Type B pancreatic cell (in vitro differentiated cells): ENCODE measurements at regions not wholly inside any gene's neighbourhood (a gene's known extent, or its start where the extent isn't known, plus 50 kb on each side); places are given as distances from the start of the nearest gene placed in this dataset.
"Not testable (repeated sequence)": the region's sequence is repeated elsewhere in the genome, so short reads cannot be mapped to it uniquely, and the experiment has no call there.

Experiments used
- DNase-seq: peaks from one replicate; pipeline ENCODE4 v3.0.0; 2021; ENCODE audit warnings: mixed read lengths; ENCODE audit not compliant: unreplicated experiment; ENCODE audit errors: extremely low spot score
- H3K27ac Mint-ChIP-seq: 2 replicates; pipeline ENCODE4 v1.8.0; 2021; ENCODE audit warnings: mild to moderate bottlenecking, mixed read lengths
- H3K27me3 Mint-ChIP-seq: 2 replicates; pipeline ENCODE4 v1.8.0; 2021; ENCODE audit warnings: mixed read lengths
- H3K36me3 Mint-ChIP-seq: 2 replicates; pipeline ENCODE4 v1.8.0; 2021; ENCODE audit warnings: mixed read lengths
- H3K4me1 Mint-ChIP-seq: one replicate; pipeline ENCODE4 v1.8.0; 2021; ENCODE audit warnings: mixed read lengths; ENCODE audit not compliant: unreplicated experiment
- H3K4me3 Mint-ChIP-seq: 2 replicates; pipeline ENCODE4 v1.8.0; 2021; ENCODE audit warnings: mild to moderate bottlenecking, mixed read lengths
- H3K9me3 Mint-ChIP-seq: 2 replicates; pipeline ENCODE4 v1.8.0; 2021; ENCODE audit warnings: mixed read lengths
- TF ChIP-seq, protein P1 (sequence below): fragments of 200-600 bp; sonication (generic); conservative IDR thresholded peaks from 2 replicates; pipeline ENCODE4 v1.5.0; 2021; ENCODE audit warnings: antibody characterized with exemption, mild to moderate bottlenecking

DNA sequence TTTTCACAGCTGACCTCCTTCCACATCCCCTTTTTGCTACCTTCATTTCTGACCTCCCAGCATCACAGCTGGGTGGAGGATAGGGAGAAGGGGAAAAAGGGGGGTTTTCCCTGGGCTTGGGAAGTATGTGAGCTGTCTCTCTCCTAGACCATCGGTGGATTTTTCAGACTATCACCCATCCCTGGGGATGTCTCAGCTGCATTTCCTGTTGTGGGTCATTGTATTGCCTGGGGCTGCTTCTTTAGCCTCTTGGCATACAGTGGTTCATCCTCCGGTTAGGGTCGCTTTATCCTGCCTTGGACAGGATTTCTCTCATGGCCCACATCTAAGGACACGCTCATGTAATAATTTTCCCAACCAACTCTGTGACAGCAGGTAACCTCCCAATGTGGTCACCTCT, 142.5 kb upstream of the ARG1 start:
- TF ChIP-seq, protein P1, sequence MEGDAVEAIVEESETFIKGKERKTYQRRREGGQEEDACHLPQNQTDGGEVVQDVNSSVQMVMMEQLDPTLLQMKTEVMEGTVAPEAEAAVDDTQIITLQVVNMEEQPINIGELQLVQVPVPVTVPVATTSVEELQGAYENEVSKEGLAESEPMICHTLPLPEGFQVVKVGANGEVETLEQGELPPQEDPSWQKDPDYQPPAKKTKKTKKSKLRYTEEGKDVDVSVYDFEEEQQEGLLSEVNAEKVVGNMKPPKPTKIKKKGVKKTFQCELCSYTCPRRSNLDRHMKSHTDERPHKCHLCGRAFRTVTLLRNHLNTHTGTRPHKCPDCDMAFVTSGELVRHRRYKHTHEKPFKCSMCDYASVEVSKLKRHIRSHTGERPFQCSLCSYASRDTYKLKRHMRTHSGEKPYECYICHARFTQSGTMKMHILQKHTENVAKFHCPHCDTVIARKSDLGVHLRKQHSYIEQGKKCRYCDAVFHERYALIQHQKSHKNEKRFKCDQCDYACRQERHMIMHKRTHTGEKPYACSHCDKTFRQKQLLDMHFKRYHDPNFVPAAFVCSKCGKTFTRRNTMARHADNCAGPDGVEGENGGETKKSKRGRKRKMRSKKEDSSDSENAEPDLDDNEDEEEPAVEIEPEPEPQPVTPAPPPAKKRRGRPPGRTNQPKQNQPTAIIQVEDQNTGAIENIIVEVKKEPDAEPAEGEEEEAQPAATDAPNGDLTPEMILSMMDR = no peak
- Mint-ChIP-seq H3K27me3 (no peaks in the 10 kb centered on the region), H3K4me1 (no peaks in the 10 kb centered on the region), H3K4me3 (no peak overlapping the region), H3K27ac (no peak overlapping the region), H3K9me3 (peaks cover 10% of the 10 kb centered on the region), H3K36me3 (no peaks in the 10 kb centered on the region)
- DNase-seq = no peak

DNA sequence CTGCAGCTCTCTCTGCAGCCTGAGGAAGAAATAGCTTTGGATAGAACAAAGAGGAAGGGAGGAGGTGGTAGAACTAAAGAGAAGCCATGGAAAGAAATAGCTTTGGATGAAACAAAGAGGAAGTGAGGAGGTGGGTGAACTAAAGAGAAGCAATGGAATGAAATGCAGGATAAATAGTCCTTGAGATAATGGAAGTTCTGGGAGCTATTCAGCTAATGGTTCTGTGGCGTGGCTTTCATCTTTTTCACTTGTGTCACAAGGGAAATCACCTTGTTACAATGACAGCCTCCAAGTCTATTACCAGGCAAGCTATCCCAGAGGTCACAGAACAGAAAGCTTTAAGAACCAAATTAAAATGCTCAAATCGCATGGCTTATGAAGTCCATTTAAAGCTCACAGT, 141.3 kb upstream of the ARG1 start:
- H3K36me3 Mint-ChIP-seq = no peaks in the 10 kb centered on the region
- peaks cover 10% of the 10 kb centered on the region for H3K9me3 Mint-ChIP-seq
- TF ChIP-seq, protein P1 = no peak
- H3K27me3 Mint-ChIP-seq = no peaks in the 10 kb centered on the region
- no peak for DNase-seq
- H3K4me3 Mint-ChIP-seq = no peak overlapping the region
- no peaks in the 10 kb centered on the region for H3K4me1 Mint-ChIP-seq
- H3K27ac Mint-ChIP-seq = no peak overlapping the region

DNA sequence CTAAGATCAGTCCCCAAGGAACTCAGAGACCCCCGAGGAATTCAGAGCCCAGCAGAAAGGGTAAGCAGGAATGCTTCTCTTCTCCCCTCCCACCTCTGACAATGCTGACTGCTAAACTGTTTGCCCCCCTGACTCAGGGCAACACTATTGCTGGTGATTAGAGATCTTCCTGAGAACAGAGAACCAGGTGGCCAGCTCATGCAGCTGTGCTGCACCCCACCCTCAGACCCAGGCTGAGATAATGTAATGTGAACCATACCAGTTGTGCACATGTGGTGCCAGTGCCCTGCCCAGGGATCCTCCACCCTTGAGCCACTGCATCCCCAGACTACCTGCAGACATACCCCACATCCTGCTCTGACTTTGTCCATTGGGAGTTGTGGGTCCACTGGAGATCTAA, 139.1 kb upstream of the ARG1 start:
- no peak overlapping the region for H3K4me3 Mint-ChIP-seq
- H3K27ac Mint-ChIP-seq = no peak overlapping the region
- DNase-seq = no peak
- no peaks in the 10 kb centered on the region for H3K27me3 Mint-ChIP-seq
- H3K36me3 Mint-ChIP-seq = no peaks in the 10 kb centered on the region
- H3K9me3 Mint-ChIP-seq = peaks cover 16% of the 10 kb centered on the region
- TF ChIP-seq, protein P1 = no peak
- no peaks in the 10 kb centered on the region for H3K4me1 Mint-ChIP-seq

DNA sequence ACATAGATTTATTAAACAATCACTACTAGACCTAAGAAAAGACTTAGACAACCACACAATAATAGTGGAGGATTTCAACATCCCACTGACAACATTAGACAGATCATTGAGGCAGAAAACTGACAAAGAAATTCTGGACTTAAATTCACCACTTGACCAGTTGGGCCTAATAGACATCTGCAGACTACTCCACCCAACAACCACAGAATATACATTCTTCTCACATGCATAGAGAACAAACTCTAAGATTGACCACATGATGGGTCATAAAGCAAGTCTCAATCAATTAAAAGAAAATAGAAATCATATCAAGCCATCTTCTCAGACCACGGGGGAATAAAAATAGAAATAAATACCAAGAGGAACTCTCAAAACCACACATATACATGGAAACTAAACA, 136.7 kb upstream of the ARG1 start:
- Mint-ChIP-seq H3K27me3 (no peaks in the 10 kb centered on the region), H3K4me1 (no peaks in the 10 kb centered on the region), H3K27ac (no peak overlapping the region), H3K9me3 (peaks cover 11% of the 10 kb centered on the region), H3K36me3 (no peaks in the 10 kb centered on the region), H3K4me3 (no peak overlapping the region)
- DNase-seq = no peak
- TF ChIP-seq, protein P1 = no peak

DNA sequence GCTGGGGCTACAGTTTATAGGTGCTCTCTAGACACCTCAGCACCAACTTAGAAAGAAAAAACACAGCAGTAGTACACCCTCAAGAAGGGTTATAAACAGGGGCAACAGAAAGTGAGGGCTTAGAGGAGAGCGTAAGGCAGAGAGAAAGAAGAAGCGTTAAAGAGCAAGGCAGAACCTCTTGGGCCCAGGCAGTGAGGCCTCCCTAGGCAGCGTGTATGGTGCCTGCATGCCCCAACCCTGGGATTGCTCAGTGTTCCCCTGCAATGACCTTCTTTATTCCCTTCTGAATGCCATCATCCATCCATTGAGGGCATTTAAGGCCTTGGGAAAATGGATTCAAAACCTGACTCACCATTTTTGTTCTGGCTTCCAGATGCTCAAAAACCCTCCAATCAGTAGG, 130.0 kb upstream of the ARG1 start:
- peaks cover 4% of the 10 kb centered on the region for H3K9me3 Mint-ChIP-seq
- TF ChIP-seq, protein P1 = no peak
- no peaks in the 10 kb centered on the region for H3K27me3 Mint-ChIP-seq
- no peaks in the 10 kb centered on the region for H3K36me3 Mint-ChIP-seq
- H3K4me3 Mint-ChIP-seq = no peak overlapping the region
- H3K27ac Mint-ChIP-seq = no peak overlapping the region
- no peak for DNase-seq
- H3K4me1 Mint-ChIP-seq = no peaks in the 10 kb centered on the region

DNA sequence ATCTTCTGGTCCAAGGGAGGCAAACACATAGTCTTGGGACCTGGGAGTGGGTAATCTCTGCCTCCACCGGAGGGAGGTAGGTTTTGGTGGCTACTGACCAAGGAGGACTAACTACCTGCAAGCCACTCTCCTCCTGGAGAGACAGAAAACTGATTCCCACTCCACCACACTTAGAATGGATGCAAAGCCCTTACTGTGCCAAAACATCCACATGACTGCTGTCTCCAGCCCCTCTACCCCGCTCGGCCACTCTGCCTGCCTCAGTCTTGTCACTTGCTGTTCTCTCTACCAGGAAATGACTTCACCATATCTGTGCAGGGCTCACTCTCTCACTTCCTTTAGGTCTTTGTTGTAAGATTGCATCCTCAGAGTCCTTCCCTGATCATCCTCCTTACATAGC, 129.5 kb upstream of the ARG1 start:
- H3K36me3 Mint-ChIP-seq = no peaks in the 10 kb centered on the region
- no peaks in the 10 kb centered on the region for H3K9me3 Mint-ChIP-seq
- no peak overlapping the region for H3K27ac Mint-ChIP-seq
- no peaks in the 10 kb centered on the region for H3K4me1 Mint-ChIP-seq
- DNase-seq = no peak
- TF ChIP-seq, protein P1 = no peak
- H3K27me3 Mint-ChIP-seq = no peaks in the 10 kb centered on the region
- no peak overlapping the region for H3K4me3 Mint-ChIP-seq

DNA sequence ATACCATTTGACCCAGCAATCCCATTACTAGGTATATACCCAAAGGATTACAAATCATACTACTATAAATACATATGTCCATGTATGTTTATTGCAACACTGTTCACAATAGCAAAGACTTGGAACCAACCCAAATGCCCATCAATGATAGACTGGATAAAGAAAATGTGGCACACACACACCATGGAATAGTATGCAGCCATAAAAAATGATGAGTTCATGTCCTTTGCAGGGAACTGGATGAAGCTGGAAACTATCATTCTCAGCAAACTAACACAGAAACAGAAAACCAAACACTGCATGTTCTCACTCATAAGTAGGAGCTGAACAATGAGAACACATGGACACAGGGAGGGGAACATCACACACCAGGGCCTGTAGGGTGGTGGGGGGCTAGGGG, 127.7 kb upstream of the ARG1 start:
- not testable (repeated sequence) for H3K4me3 Mint-ChIP-seq, H3K4me1 Mint-ChIP-seq, H3K36me3 Mint-ChIP-seq, H3K9me3 Mint-ChIP-seq, DNase-seq, H3K27ac Mint-ChIP-seq, H3K27me3 Mint-ChIP-seq
